ENCODE measurements at regions not wholly inside any gene's neighbourhood (a gene's known extent, or its start where the extent isn't known, plus 50 kb on each side); places are given as distances from the start of the nearest gene placed in this dataset.

GRCh38 chr2:76075126-76075525 is 364.4 kb upstream of the GCFC2 start:
- H2AFZ ChIP-seq (ENCODE audit: low read length): no peak overlapping the region
- H3K9ac ChIP-seq (ENCODE audit: insufficient read depth, low read length): no peak overlapping the region
- no peak overlapping the region for H3K4me2 ChIP-seq (ENCODE audit: extremely low read depth, insufficient read depth, low read length)
- no peaks in the 10 kb centered on the region for H3K36me3 ChIP-seq (ENCODE audit: control insufficient read depth, insufficient read depth, low read length)
- DNase-seq (ENCODE audit: low read depth in 2 of 2): no peak
- no peaks in the 10 kb centered on the region for H3K27me3 ChIP-seq (ENCODE audit: control insufficient read depth, insufficient read depth, low read length)
- no peaks in the 10 kb centered on the region for H3K79me2 ChIP-seq (ENCODE audit: control insufficient read depth, insufficient read depth, low read length)
- H3K4me3 ChIP-seq (replicated peaks in 1 of 4; ENCODE audit: control extremely low read depth in 1 of 4, insufficient read depth in 1 of 4, low read depth in 3 of 4, low read length in 4 of 4): no peak overlapping the region
- no peaks in the 10 kb centered on the region for H3K9me3 ChIP-seq (ENCODE audit: control insufficient read depth, insufficient read depth, low read depth, low read length)
- H3K27ac ChIP-seq (ENCODE audit: insufficient read depth, low read length): no peak overlapping the region
- no peak for TF ChIP-seq EZH2 (IDR thresholded peaks at IDR 0.05; ENCODE audit: low read length, missing control alignments)
- no peak for TF ChIP-seq CTCF (conservative IDR thresholded peaks at IDR 0.05 in 1 of 2, IDR thresholded peaks at IDR 0.05 in 1 of 2; ENCODE audit: low read depth in 1 of 2, low read length in 2 of 2)
- H3K4me1 ChIP-seq (ENCODE audit: control insufficient read depth, extremely low read depth, insufficient read depth, low read length): no peaks in the 10 kb centered on the region
- H4K20me1 ChIP-seq (ENCODE audit: control insufficient read depth, extremely low read depth, insufficient read depth, low read length): no peaks in the 10 kb centered on the region

- Histone ChIP-seq H2AFZ (ENCODE audit: low read length) (no peak overlapping the region), H3K79me2 (ENCODE audit: control insufficient read depth, insufficient read depth, low read length) (no peaks in the 10 kb centered on the region), H3K27me3 (ENCODE audit: control insufficient read depth, insufficient read depth, low read length) (no peaks in the 10 kb centered on the region), H3K4me2 (ENCODE audit: extremely low read depth, insufficient read depth, low read length) (no peak overlapping the region), H3K9me3 (ENCODE audit: control insufficient read depth, insufficient read depth, low read depth, low read length) (no peaks in the 10 kb centered on the region), H3K9ac (ENCODE audit: insufficient read depth, low read length) (no peak overlapping the region), H3K36me3 (ENCODE audit: control insufficient read depth, insufficient read depth, low read length) (no peaks in the 10 kb centered on the region), H4K20me1 (ENCODE audit: control insufficient read depth, extremely low read depth, insufficient read depth, low read length) (no peaks in the 10 kb centered on the region), H3K4me3 (replicated peaks in 1 of 4; ENCODE audit: control extremely low read depth in 1 of 4, insufficient read depth in 1 of 4, low read depth in 3 of 4, low read length in 4 of 4) (no peak overlapping the region), H3K4me1 (ENCODE audit: control insufficient read depth, extremely low read depth, insufficient read depth, low read length) (no peaks in the 10 kb centered on the region), H3K27ac (ENCODE audit: insufficient read depth, low read length) (no peak overlapping the region)
- TF ChIP-seq EZH2 (IDR thresholded peaks at IDR 0.05; ENCODE audit: low read length, missing control alignments) (no peak), CTCF (conservative IDR thresholded peaks at IDR 0.05 in 1 of 2, IDR thresholded peaks at IDR 0.05 in 1 of 2; ENCODE audit: low read depth in 1 of 2, low read length in 2 of 2) (no peak)
- DNase-seq (ENCODE audit: low read depth in 2 of 2): no peak
Measured at GRCh38 chr2:76073992-76074604, 363.4 kb upstream of the GCFC2 start.

GRCh38 chr2:76050196-76050595 is 339.5 kb upstream of the GCFC2 start:
- Histone ChIP-seq H4K20me1 (ENCODE audit: control insufficient read depth, extremely low read depth, insufficient read depth, low read length) (no peaks in the 10 kb centered on the region), H3K4me1 (ENCODE audit: control insufficient read depth, extremely low read depth, insufficient read depth, low read length) (no peaks in the 10 kb centered on the region), H2AFZ (ENCODE audit: low read length) (no peak overlapping the region), H3K4me2 (ENCODE audit: extremely low read depth, insufficient read depth, low read length) (no peak overlapping the region), H3K9ac (ENCODE audit: insufficient read depth, low read length) (no peak overlapping the region), H3K4me3 (replicated peaks in 1 of 4; ENCODE audit: control extremely low read depth in 1 of 4, insufficient read depth in 1 of 4, low read depth in 3 of 4, low read length in 4 of 4) (no peak overlapping the region), H3K27ac (ENCODE audit: insufficient read depth, low read length) (no peak overlapping the region), H3K36me3 (ENCODE audit: control insufficient read depth, insufficient read depth, low read length) (no peaks in the 10 kb centered on the region), H3K9me3 (ENCODE audit: control insufficient read depth, insufficient read depth, low read depth, low read length) (no peaks in the 10 kb centered on the region), H3K79me2 (ENCODE audit: control insufficient read depth, insufficient read depth, low read length) (no peaks in the 10 kb centered on the region), H3K27me3 (ENCODE audit: control insufficient read depth, insufficient read depth, low read length) (no peaks in the 10 kb centered on the region)
- TF ChIP-seq CTCF (conservative IDR thresholded peaks at IDR 0.05 in 1 of 2, IDR thresholded peaks at IDR 0.05 in 1 of 2; ENCODE audit: low read depth in 1 of 2, low read length in 2 of 2) (no peak), EZH2 (IDR thresholded peaks at IDR 0.05; ENCODE audit: low read length, missing control alignments) (no peak)
- no peak for DNase-seq (ENCODE audit: low read depth in 2 of 2)
